ENCODE measurements at regions not wholly inside any gene's neighbourhood (a gene's known extent, or its start where the extent isn't known, plus 50 kb on each side); places are given as distances from the start of the nearest gene placed in this dataset.

GRCh38 chr14:101477648-101478047, 83.6 kb upstream of the DIO3 start:
- DNase-seq: no peak

GRCh38 chr14:101478096-101478495, 83.2 kb upstream of the DIO3 start:
- no peak for DNase-seq

GRCh38 chr14:101478796-101479410, 82.4 kb upstream of the DIO3 start:
- no peak for DNase-seq

- no peak for DNase-seq
Measured at GRCh38 chr14:101480022-101480746, 81.1 kb upstream of the DIO3 start.

GRCh38 chr14:101480747-101481530, 80.4 kb upstream of the DIO3 start:
- DNase-seq: no peak

- DNase-seq: no peak
Measured at GRCh38 chr14:101481557-101481956, 79.7 kb upstream of the DIO3 start.

- DNase-seq: no peak
Measured at GRCh38 chr14:101482066-101482465, 79.2 kb upstream of the DIO3 start.

- DNase-seq: no peak
Measured at GRCh38 chr14:101483829-101484228, 77.5 kb upstream of the DIO3 start.

GRCh38 chr14:101489092-101489760, 72.1 kb upstream of the DIO3 start:
- DNase-seq: no peak

GRCh38 chr14:101490771-101491170, 70.5 kb upstream of the DIO3 start:
- DNase-seq: no peak

GRCh38 chr14:101491841-101492240, 69.5 kb upstream of the DIO3 start:
- no peak for DNase-seq

- DNase-seq: no peak
Measured at GRCh38 chr14:101492716-101493115, 68.6 kb upstream of the DIO3 start.

GRCh38 chr14:101494826-101495225, 66.5 kb upstream of the DIO3 start:
- no peak for DNase-seq

GRCh38 chr14:101495284-101495683, 66.0 kb upstream of the DIO3 start:
- DNase-seq: no peak

GRCh38 chr14:101495827-101496775, 65.2 kb upstream of the DIO3 start:
- DNase-seq: no peak

- DNase-seq: no peak
Measured at GRCh38 chr14:101496776-101497683, 64.3 kb upstream of the DIO3 start.

- DNase-seq: no peak
Measured at GRCh38 chr14:101497684-101498525, 63.4 kb upstream of the DIO3 start.

- no peak for DNase-seq
Measured at GRCh38 chr14:101498526-101498860, 62.8 kb upstream of the DIO3 start.

- no peak for DNase-seq
Measured at GRCh38 chr14:101499080-101499479, 62.2 kb upstream of the DIO3 start.

- DNase-seq: no peak
Measured at GRCh38 chr14:101499513-101499912, 61.8 kb upstream of the DIO3 start.
